GM12864 (cell line): ENCODE measurements at regions not wholly inside any gene's neighbourhood (a gene's known extent, or its start where the extent isn't known, plus 50 kb on each side); places are given as distances from the start of the nearest gene placed in this dataset.

Source experiments
- DNase-seq: peaks from one replicate; pipeline ENCODE4 v3.0.0-alpha.2; 2011; ENCODE audit warnings: low read depth
- H3K4me3 ChIP-seq: 2 replicates; pipeline ENCODE4 v1.5.1; 2011; ENCODE audit warnings: mild to moderate bottlenecking, low read depth, low read length, control low read depth
- TF ChIP-seq, protein P1 (sequence below): IDR thresholded peaks from 2 replicates; pipeline ENCODE4 v1.5.1; 2011; ENCODE audit warnings: low read depth, mild to moderate bottlenecking, moderate library complexity, low read length, control low read depth, inconsistent platforms; ENCODE audit errors: missing control alignments

DNA sequence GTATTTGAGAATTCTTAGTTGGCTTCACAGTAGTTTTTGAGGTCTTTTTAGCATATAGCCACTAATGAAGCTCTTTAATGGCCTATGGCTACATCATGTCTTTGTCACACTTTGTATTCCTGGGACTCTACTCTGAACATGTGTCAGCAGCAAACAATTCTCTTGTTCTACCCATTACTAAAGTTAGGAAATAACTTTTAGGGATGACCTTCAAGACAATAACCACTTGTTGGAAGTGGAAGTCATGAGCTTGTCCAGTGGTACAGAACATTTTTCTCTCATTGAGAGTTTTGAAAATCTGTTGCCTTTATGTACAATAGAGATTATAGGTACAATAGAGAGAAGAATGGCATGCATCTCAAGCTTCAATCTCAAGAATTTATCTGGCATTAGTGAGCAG is 571.6 kb upstream of the JAG1 start:
- TF ChIP-seq, protein P1, sequence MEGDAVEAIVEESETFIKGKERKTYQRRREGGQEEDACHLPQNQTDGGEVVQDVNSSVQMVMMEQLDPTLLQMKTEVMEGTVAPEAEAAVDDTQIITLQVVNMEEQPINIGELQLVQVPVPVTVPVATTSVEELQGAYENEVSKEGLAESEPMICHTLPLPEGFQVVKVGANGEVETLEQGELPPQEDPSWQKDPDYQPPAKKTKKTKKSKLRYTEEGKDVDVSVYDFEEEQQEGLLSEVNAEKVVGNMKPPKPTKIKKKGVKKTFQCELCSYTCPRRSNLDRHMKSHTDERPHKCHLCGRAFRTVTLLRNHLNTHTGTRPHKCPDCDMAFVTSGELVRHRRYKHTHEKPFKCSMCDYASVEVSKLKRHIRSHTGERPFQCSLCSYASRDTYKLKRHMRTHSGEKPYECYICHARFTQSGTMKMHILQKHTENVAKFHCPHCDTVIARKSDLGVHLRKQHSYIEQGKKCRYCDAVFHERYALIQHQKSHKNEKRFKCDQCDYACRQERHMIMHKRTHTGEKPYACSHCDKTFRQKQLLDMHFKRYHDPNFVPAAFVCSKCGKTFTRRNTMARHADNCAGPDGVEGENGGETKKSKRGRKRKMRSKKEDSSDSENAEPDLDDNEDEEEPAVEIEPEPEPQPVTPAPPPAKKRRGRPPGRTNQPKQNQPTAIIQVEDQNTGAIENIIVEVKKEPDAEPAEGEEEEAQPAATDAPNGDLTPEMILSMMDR: no peak
- no peak for DNase-seq
- H3K4me3 ChIP-seq: no peak overlapping the region

DNA sequence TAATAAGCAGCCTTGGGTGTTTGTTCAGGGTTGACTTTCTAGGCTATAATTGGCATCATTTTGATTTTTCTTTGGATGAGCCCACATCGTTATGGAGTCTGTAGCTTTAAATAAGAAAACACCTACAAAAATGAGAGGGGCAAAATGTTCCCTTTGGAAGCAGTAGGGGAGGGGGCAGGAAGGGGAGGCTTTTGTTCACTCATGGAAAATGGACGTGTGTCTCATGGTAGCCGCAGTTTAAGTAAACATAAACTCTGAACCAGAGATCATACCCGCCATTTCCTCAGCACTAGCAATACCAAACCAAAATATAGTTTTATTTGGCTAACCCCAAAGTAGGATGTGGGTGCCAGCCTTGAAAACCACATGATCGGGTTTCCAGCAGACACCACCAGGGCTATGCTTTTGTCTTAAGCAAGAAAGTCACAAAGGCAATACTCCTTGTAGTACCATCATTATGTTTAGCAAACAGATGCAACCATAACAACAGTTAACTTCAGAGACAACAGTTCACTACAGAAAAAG is 572.5 kb upstream of the JAG1 start:
- no peak for DNase-seq
- no peak overlapping the region for H3K4me3 ChIP-seq
- TF ChIP-seq, protein P1: no peak

DNA sequence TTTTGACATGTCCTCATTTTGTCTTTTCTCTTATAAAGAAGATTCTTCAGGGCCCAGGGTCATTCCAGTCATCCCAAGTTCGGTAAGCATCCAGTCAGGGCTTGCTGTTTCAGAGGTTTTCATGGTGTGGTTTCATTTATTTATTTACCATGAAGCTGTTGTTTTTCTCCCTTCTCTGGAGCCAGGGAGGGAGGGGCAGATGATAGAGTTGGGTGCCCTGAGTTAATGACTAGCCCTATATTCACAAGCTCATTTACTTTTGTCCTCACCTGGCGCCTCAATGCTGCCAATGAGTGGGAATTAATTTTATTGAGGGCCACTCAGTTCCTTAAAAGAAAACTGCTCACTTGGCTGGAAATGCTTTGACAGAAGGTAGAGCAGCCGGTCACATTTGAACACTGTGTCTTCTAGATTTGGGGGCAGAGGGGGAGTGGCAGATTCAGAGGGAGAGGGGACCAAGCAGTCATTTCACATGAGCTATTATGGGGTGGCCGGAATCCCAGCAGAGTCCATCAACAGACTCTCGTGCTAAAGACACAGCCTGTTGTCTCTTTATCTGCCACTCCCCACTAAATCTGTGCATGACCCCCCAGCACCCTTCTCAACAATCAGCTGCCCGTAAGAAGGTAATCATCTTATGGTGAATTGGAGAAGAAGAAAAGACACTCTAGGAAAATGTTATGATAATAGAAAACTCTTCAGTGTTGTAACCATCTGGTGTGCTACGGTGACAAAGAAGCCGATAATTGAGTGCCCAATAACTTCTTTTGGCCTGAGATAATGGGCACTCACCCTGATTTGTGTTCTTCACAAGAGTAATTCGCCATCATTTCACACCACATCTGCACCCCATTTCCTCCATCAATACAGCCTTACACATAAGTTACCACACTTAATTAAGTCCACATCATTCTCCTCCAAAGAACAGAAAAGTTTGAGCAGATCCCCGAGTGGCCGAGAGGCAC is 573.5 kb upstream of the JAG1 start:
- H3K4me3 ChIP-seq: no peak overlapping the region
- TF ChIP-seq, protein P1: no peak
- DNase-seq: no peak

DNA sequence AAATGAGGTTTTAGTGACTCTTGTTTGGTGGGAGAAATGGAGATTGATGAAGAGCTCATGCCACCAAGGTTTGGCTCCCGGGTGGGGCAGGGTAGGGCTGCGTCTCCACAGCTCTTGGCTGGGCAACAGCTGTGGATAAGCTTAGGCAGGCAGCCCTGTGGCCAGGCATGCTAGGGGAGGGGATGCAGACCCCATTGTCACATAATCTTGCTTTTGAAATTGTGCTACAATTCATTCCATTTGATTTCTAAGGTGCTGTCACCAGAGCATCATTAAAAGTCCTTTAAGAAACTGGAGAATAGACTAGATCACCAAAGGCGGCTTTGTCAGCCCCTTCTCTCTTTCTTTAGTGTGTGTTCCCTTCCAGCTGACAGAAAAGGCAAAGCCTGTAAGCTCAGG is 574.2 kb upstream of the JAG1 start:
- TF ChIP-seq, protein P1: no peak
- no peak for DNase-seq
- no peak overlapping the region for H3K4me3 ChIP-seq

DNA sequence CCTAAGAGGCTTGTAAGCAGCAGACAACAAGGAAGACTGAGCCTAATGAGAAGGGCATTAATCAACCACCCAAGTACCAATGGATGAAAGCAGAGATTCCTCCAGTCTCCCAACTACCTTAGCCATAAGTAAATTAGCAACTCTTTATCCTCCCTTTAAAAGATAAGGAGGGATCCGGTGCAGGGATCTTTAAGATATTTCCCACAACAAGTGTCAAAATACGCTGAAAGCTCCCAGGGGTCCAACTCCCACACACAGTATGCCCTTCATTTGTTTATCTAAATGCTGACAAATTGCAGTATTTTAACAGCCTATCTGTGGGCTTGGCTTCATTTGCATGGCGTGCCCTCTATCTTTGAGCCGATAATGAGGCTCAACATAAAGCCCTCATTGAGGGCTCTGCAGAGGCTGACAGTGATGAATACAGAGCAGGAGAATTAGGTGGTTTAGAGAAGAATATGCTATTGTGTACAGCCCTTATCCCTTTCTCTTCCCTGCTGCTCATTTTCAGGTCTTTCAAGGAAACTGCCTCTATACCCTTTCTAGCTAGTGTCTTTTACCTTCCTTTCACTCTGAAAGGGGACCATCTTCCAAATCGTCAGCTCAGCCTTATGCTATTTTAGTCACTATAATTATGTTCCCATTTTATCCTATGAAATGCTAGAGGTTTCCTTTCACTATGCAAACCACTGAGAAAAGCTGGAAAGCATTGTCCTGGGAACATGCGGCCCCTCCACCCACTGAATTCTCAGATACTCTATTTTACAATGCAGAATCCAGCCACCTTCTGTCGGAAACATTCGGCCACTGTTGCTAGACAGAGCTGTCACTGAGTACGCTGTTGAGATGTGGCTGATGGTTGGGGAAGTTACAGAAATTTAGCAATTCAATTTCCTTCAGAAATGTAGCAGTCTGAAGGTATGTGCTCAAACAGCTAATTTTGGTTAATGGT is 575.2 kb upstream of the JAG1 start:
- H3K4me3 ChIP-seq: no peak overlapping the region
- TF ChIP-seq, protein P1: no peak
- DNase-seq: no peak

DNA sequence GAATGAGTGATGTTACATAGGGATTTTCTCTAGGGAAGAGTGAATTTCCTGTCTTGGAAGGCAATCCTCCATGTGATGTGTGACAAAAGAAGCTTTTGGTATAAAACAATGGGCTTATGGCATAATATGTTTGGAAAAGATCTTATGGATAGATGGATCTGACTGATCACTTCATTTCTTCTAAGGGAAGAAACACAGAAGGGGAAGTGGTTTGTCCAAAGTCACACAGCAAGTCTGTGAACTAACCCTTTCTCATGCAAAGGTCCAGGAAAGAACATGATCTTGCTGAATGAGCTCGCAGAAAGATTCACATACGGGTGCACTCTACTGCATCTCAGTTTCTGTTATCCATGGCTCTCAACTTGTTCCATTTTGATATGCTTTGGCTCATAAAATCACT is 575.9 kb upstream of the JAG1 start:
- DNase-seq: no peak
- H3K4me3 ChIP-seq: no peak overlapping the region
- TF ChIP-seq, protein P1: no peak
